ENCODE measurements at regions not wholly inside any gene's neighbourhood (a gene's known extent, or its start where the extent isn't known, plus 50 kb on each side); places are given as distances from the start of the nearest gene placed in this dataset.

DNA sequence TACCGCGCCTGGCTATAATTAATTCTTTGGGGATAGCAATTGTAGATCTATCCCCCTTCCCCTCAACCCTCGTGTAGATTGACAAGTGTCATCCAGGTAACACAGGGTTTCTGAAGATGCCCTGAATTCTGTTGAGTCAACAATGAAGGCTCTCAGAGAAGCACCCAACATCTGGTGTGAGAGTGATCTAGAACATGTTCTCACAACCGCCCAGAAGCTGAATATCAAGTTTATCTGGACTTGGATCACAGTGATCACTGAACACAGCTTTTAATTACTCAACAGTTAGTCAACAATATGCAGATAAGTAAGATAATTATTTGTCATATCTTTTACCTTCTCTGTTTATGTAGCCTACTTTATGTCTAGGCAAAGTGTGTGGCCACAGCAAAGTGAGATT, 204.2 kb upstream of the RGMB start:
- Histone ChIP-seq H3K23me2 (ENCODE audit: low read depth, low read length) (no peaks in the 10 kb centered on the region), H3K4me3 (ENCODE audit: extremely low read depth in 1 of 4, insufficient read depth in 2 of 4, low read depth in 3 of 4, low read length in 4 of 4) (no peak overlapping the region), H3K27ac (ENCODE audit: low read depth, low read length) (no peak overlapping the region), H2BK5ac (ENCODE audit: low read depth, low read length) (no peak overlapping the region), H4K5ac (ENCODE audit: insufficient read length, low read depth, low read length) (no peak overlapping the region), H2BK20ac (ENCODE audit: low read length) (no peak overlapping the region), H3K9me3 (ENCODE audit: insufficient read depth in 2 of 2, low read depth in 1 of 2, low read length in 1 of 2) (no peaks in the 10 kb centered on the region), H2AFZ (ENCODE audit: low read length) (no peak overlapping the region), H3K4ac (replicated peaks; ENCODE audit: insufficient read length, low read depth, low read length) (no peak overlapping the region), H3K79me1 (ENCODE audit: low read depth, low read length) (no peaks in the 10 kb centered on the region), H3K79me2 (ENCODE audit: control insufficient read depth in 1 of 2, insufficient read depth in 2 of 2, low read length in 2 of 2) (no peaks in the 10 kb centered on the region), H3K4me1 (replicated peaks in 1 of 4; ENCODE audit: control insufficient read depth in 3 of 4, insufficient read depth in 4 of 4, low read length in 3 of 4) (no peaks in the 10 kb centered on the region), H2BK120ac (replicated peaks; ENCODE audit: low read depth, low read length) (no peak overlapping the region), H4K20me1 (replicated peaks in 1 of 2; ENCODE audit: control insufficient read depth in 1 of 2, insufficient read depth in 2 of 2, low read length in 2 of 2) (no peaks in the 10 kb centered on the region), H2BK15ac (ENCODE audit: low read length) (no peak overlapping the region), H3K4me2 (ENCODE audit: insufficient read depth in 1 of 2, low read depth in 2 of 2, low read length in 2 of 2) (no peak overlapping the region), H4K91ac (replicated peaks; ENCODE audit: insufficient read length, low read length) (no peak overlapping the region), H3K9ac (replicated peaks in 1 of 4; ENCODE audit: extremely low read depth in 1 of 4, low read depth in 3 of 4, low read length in 3 of 4) (no peak overlapping the region), H3K56ac (replicated peaks; ENCODE audit: insufficient read length, low read depth, low read length) (no peak overlapping the region), H3K27me3 (replicated peaks in 1 of 4; ENCODE audit: control insufficient read depth in 3 of 4, extremely low read depth in 1 of 4, insufficient read depth in 3 of 4, low read length in 3 of 4) (no peaks in the 10 kb centered on the region), H3K36me3 (ENCODE audit: control insufficient read depth in 2 of 4, insufficient read depth in 4 of 4, low read length in 3 of 4) (no peaks in the 10 kb centered on the region), H3K18ac (ENCODE audit: extremely low read depth, low read length) (no peak overlapping the region), H2BK12ac (ENCODE audit: low read depth, low read length) (no peak overlapping the region), H4K8ac (ENCODE audit: extremely low read depth, insufficient read depth, low read length) (no peak overlapping the region), H3K14ac (ENCODE audit: insufficient read length) (no peak overlapping the region), H2AK5ac (ENCODE audit: low read depth, low read length) (no peak overlapping the region), H3K23ac (ENCODE audit: insufficient read length) (no peak overlapping the region)
- DNase-seq (ENCODE audit: low read depth in 1 of 2, low spot score in 2 of 2) (no peak), FAIRE-seq (no peak)
- ChIA-PET POLR2A (ENCODE audit: partially characterized antibody) (no interaction called here), CTCF (ENCODE audit: partially characterized antibody) (interaction anchor here (0.9 to 1.7 kb wide), 2 partner anchors 14 to 65 kb away, joined by 3 read pairs; no protein-coding TSS in a partner anchor)
- 94% methylated on average over 4 of the region's 4 CpGs; no CpG with 5 or more reads in 1 of the 2 experiments for WGBS, 2 experiments (ENCODE audit: extremely low coverage in 1 of 2, insufficient coverage in 1 of 2, insufficient read length in 1 of 2, insufficient replicate concordance in 2 of 2, low coverage in 1 of 2, low lambda C conversion rate in 2 of 2, missing lambda C conversion rate in 1 of 2)
- TF ChIP-seq, protein P1, sequence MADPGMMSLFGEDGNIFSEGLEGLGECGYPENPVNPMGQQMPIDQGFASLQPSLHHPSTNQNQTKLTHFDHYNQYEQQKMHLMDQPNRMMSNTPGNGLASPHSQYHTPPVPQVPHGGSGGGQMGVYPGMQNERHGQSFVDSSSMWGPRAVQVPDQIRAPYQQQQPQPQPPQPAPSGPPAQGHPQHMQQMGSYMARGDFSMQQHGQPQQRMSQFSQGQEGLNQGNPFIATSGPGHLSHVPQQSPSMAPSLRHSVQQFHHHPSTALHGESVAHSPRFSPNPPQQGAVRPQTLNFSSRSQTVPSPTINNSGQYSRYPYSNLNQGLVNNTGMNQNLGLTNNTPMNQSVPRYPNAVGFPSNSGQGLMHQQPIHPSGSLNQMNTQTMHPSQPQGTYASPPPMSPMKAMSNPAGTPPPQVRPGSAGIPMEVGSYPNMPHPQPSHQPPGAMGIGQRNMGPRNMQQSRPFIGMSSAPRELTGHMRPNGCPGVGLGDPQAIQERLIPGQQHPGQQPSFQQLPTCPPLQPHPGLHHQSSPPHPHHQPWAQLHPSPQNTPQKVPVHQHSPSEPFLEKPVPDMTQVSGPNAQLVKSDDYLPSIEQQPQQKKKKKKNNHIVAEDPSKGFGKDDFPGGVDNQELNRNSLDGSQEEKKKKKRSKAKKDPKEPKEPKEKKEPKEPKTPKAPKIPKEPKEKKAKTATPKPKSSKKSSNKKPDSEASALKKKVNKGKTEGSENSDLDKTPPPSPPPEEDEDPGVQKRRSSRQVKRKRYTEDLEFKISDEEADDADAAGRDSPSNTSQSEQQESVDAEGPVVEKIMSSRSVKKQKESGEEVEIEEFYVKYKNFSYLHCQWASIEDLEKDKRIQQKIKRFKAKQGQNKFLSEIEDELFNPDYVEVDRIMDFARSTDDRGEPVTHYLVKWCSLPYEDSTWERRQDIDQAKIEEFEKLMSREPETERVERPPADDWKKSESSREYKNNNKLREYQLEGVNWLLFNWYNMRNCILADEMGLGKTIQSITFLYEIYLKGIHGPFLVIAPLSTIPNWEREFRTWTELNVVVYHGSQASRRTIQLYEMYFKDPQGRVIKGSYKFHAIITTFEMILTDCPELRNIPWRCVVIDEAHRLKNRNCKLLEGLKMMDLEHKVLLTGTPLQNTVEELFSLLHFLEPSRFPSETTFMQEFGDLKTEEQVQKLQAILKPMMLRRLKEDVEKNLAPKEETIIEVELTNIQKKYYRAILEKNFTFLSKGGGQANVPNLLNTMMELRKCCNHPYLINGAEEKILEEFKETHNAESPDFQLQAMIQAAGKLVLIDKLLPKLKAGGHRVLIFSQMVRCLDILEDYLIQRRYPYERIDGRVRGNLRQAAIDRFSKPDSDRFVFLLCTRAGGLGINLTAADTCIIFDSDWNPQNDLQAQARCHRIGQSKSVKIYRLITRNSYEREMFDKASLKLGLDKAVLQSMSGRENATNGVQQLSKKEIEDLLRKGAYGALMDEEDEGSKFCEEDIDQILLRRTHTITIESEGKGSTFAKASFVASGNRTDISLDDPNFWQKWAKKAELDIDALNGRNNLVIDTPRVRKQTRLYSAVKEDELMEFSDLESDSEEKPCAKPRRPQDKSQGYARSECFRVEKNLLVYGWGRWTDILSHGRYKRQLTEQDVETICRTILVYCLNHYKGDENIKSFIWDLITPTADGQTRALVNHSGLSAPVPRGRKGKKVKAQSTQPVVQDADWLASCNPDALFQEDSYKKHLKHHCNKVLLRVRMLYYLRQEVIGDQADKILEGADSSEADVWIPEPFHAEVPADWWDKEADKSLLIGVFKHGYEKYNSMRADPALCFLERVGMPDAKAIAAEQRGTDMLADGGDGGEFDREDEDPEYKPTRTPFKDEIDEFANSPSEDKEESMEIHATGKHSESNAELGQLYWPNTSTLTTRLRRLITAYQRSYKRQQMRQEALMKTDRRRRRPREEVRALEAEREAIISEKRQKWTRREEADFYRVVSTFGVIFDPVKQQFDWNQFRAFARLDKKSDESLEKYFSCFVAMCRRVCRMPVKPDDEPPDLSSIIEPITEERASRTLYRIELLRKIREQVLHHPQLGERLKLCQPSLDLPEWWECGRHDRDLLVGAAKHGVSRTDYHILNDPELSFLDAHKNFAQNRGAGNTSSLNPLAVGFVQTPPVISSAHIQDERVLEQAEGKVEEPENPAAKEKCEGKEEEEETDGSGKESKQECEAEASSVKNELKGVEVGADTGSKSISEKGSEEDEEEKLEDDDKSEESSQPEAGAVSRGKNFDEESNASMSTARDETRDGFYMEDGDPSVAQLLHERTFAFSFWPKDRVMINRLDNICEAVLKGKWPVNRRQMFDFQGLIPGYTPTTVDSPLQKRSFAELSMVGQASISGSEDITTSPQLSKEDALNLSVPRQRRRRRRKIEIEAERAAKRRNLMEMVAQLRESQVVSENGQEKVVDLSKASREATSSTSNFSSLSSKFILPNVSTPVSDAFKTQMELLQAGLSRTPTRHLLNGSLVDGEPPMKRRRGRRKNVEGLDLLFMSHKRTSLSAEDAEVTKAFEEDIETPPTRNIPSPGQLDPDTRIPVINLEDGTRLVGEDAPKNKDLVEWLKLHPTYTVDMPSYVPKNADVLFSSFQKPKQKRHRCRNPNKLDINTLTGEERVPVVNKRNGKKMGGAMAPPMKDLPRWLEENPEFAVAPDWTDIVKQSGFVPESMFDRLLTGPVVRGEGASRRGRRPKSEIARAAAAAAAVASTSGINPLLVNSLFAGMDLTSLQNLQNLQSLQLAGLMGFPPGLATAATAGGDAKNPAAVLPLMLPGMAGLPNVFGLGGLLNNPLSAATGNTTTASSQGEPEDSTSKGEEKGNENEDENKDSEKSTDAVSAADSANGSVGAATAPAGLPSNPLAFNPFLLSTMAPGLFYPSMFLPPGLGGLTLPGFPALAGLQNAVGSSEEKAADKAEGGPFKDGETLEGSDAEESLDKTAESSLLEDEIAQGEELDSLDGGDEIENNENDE (IDR thresholded peaks at IDR 0.05; ENCODE audit: insufficient replicate concordance, low read length) = no peak

All from H1 (cell line).